GM13977 (cell line): ENCODE measurements at regions not wholly inside any gene's neighbourhood (a gene's known extent, or its start where the extent isn't known, plus 50 kb on each side); places are given as distances from the start of the nearest gene placed in this dataset.
"Not testable (repeated sequence)": the region's sequence is repeated elsewhere in the genome, so short reads cannot be mapped to it uniquely, and the experiment has no call there.

Experiments used
- DNase-seq: peaks from one replicate; pipeline ENCODE4 v3.0.0; 2012; ENCODE audit warnings: low spot score
- in situ Hi-C: fragments of 300-500 bp; cut with MboI; formaldehyde crosslinking; loops from one replicate; pipeline ENCODE4 v1.12.0; 2022; ENCODE audit warnings: low sequenced_read_pairs, low pct_unique_long_range_greater_than_20kb, mixed read lengths, inconsistent platforms; ENCODE audit not compliant: unreplicated experiment
- TF ChIP-seq, protein P1 (sequence below): IDR thresholded peaks from 2 replicates; pipeline ENCODE4 v1.5.1; 2012; ENCODE audit warnings: mild to moderate bottlenecking, control low read depth; ENCODE audit not compliant: insufficient read depth; ENCODE audit errors: extremely low read depth, missing control alignments

DNA sequence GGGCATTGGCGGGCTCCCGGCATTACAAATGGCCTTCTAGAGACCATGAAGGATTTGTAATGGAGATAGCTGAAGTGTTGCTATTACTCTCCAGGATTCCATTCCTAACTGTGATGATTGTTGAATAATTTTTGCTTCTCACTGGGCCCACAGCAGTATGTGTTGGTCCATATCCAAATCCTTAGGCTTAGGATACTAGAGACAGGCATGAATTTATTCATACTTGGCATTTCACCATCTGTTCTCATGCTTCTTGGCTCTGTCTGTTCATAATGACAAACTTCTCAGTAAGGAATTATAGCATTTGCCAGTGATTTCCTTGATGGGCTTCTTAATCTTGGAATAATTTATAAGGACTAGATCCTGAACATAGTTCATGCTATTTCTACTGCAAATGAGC lies 832.9 kb downstream of the C12orf50 start:
- TF ChIP-seq, protein P1, sequence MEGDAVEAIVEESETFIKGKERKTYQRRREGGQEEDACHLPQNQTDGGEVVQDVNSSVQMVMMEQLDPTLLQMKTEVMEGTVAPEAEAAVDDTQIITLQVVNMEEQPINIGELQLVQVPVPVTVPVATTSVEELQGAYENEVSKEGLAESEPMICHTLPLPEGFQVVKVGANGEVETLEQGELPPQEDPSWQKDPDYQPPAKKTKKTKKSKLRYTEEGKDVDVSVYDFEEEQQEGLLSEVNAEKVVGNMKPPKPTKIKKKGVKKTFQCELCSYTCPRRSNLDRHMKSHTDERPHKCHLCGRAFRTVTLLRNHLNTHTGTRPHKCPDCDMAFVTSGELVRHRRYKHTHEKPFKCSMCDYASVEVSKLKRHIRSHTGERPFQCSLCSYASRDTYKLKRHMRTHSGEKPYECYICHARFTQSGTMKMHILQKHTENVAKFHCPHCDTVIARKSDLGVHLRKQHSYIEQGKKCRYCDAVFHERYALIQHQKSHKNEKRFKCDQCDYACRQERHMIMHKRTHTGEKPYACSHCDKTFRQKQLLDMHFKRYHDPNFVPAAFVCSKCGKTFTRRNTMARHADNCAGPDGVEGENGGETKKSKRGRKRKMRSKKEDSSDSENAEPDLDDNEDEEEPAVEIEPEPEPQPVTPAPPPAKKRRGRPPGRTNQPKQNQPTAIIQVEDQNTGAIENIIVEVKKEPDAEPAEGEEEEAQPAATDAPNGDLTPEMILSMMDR: no peak
- in situ Hi-C loops: no loop called here
- DNase-seq: no peak

GRCh38 chr12:87194389-87194788 lies 834.8 kb downstream of the C12orf50 start:
- DNase-seq, in situ Hi-C loops: not testable (repeated sequence)

DNA sequence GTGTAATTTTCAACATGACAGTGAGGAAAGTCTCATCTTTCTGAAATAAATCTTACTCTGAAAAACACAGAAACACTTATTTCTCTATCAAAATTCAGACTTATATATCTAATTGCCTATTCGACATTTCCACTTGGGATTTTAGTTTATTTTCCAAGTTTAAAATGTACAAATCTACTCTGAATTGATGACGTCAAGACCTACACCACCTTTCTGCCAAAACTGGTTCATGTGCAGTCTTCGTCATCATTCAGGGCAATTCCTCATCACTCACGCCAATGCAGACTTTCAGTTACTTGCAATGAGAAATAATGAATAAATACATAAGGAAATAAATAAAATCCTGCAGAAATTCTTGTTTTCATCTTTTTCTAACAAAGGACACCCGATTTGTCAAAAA lies 843.8 kb downstream of the C12orf50 start:
- TF ChIP-seq, protein P1: no peak
- in situ Hi-C loops: no loop called here
- DNase-seq: no peak

GRCh38 chr12:87182696-87183233 lies 846.4 kb downstream of the C12orf50 start:
- TF ChIP-seq, protein P1: no peak
- DNase-seq: no peak
- in situ Hi-C loops: no loop called here

- TF ChIP-seq, protein P1: no peak
- no peak for DNase-seq
- in situ Hi-C loops: no loop called here
Observed at GRCh38 chr12:87171356-87171755, 857.8 kb downstream of the C12orf50 start.

DNA sequence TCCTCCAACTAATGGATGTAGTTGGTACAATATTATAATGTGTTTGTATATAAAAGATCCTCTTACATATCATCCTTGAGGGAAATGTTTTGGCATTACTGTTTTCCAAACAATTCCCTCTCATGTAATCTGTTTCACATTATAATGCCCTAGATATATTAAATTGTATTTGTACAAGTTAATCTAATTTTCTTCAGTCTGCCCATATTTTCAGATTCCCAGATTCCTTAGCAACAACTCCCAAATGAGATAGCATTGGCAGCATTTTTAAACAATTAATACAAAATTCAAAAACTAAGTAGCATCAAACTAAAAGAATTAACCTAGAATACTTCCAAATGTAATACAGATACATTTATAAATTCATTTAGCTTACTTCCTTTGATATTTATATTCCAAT lies 860.2 kb downstream of the C12orf50 start:
- in situ Hi-C loops: no loop called here
- no peak for DNase-seq
- TF ChIP-seq, protein P1: no peak

DNA sequence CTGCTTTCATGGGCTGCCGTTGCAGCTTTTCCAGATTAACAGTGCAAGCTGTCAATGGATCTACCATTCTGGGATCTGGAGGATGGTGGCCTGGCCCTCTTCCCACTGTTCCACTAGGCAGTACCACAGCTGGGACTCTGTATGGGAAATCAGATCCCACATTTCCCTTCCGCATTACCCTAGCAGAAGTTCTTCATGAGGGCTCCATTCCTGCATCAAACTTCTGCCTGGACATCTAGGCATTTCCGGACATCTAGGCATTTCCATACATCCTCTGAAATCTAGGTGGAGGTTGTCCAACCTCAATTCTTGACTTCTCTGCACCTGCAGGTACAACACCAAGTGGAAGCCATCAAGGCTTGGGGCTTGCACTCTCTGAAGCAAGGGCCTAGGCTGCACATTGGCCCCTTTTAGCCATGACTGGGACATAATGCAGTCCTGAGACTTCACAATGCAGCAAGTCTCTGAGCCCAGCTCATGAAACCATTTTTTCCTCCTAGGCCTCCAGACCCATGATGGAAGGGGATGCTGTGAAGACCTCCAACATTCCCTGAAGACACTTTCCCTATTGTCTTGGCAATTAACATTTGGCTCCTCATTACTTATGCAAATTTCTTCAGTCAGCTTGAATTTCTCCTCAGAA lies 863.3 kb downstream of the C12orf50 start:
- TF ChIP-seq, protein P1: no peak
- in situ Hi-C loops: no loop called here
- no peak for DNase-seq
